Neural crest cell (in vitro differentiated cells): ENCODE measurements at regions not wholly inside any gene's neighbourhood (a gene's known extent, or its start where the extent isn't known, plus 50 kb on each side); places are given as distances from the start of the nearest gene placed in this dataset.
A peak's percentile ranks its signal among the peaks of the same experiment; 100 is the strongest.

Source experiments
- DNase-seq: peaks from one replicate; pipeline ENCODE4 v3.0.0; 2021; ENCODE audit warnings: low read depth, mixed read lengths, low spot score
- H3K27ac Mint-ChIP-seq: one replicate; pipeline ENCODE4 v1.8.0; 2021; ENCODE audit warnings: mild to moderate bottlenecking, mixed read lengths; ENCODE audit not compliant: unreplicated experiment
- H3K27me3 Mint-ChIP-seq: 2 replicates; pipeline ENCODE4 v1.8.0; 2021; ENCODE audit warnings: low read depth, mild to moderate bottlenecking, mixed read lengths
- H3K36me3 Mint-ChIP-seq: 2 replicates; pipeline ENCODE4 v1.8.0; 2021; ENCODE audit warnings: low read depth, mild to moderate bottlenecking, mixed read lengths
- H3K4me1 Mint-ChIP-seq: 2 replicates; pipeline ENCODE4 v1.8.0; 2021; ENCODE audit warnings: mixed read lengths
- H3K4me3 Mint-ChIP-seq: one replicate; pipeline ENCODE4 v1.8.0; 2021; ENCODE audit warnings: mild to moderate bottlenecking, mixed read lengths
- H3K9me3 Mint-ChIP-seq: 2 replicates; pipeline ENCODE4 v1.8.0; 2021; ENCODE audit warnings: mixed read lengths
- TF ChIP-seq, protein P1 (sequence below): fragments of 200-600 bp; sonication (generic); conservative IDR thresholded peaks from 2 replicates; pipeline ENCODE4 v1.5.0; 2021; ENCODE audit warnings: antibody characterized with exemption, mild to moderate bottlenecking

DNA sequence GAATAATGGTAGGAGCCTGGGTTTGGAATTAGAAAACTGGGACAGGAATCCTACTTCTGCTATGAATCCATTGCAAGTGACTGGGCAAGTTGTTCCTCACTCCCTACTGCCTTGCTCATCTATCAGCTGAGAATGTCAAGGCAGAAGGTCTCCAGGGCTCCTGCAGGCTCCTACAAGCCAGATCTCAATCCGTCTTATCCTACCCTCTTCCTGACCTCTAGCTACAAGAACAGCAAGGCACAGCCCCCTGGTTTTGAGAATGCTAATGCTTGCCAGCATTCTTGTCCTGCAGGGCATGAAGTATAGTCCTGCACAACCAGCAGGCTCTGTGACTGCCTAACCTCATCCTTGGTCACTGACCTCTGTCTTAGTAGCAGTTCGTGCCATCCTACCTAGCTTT is 141.9 kb upstream of the TNP1 start:
- TF ChIP-seq, protein P1, sequence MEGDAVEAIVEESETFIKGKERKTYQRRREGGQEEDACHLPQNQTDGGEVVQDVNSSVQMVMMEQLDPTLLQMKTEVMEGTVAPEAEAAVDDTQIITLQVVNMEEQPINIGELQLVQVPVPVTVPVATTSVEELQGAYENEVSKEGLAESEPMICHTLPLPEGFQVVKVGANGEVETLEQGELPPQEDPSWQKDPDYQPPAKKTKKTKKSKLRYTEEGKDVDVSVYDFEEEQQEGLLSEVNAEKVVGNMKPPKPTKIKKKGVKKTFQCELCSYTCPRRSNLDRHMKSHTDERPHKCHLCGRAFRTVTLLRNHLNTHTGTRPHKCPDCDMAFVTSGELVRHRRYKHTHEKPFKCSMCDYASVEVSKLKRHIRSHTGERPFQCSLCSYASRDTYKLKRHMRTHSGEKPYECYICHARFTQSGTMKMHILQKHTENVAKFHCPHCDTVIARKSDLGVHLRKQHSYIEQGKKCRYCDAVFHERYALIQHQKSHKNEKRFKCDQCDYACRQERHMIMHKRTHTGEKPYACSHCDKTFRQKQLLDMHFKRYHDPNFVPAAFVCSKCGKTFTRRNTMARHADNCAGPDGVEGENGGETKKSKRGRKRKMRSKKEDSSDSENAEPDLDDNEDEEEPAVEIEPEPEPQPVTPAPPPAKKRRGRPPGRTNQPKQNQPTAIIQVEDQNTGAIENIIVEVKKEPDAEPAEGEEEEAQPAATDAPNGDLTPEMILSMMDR: no peak
- Mint-ChIP-seq H3K4me1 (no peaks in the 10 kb centered on the region), H3K9me3 (no peaks in the 10 kb centered on the region), H3K4me3 (no peak overlapping the region), H3K27me3 (no peaks in the 10 kb centered on the region), H3K27ac (no peak overlapping the region), H3K36me3 (peaks cover 3% of the 10 kb centered on the region)
- no peak for DNase-seq

DNA sequence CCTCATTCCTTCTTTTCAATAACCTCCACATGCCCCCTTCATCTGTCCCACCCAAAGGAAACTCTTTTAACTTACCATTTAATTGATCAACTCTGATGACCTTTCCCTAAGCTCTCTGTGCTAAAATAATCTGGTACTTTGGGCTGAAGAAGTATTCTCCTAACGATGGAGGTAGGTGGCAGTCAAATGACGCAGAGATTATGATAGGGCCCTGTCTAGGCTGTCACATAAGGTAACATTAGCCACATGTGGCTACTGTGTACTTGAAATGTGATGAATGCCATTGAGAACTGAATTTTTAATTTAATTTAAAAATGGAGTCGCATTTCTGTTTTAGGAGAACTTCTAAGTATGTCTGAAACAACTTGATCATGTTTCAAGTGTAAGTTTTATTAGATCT is 140.5 kb upstream of the TNP1 start:
- peaks cover 5% of the 10 kb centered on the region for H3K4me1 Mint-ChIP-seq
- H3K36me3 Mint-ChIP-seq: peaks cover 3% of the 10 kb centered on the region
- no peak overlapping the region for H3K4me3 Mint-ChIP-seq
- TF ChIP-seq, protein P1: no peak
- DNase-seq: no peak
- H3K27ac Mint-ChIP-seq: no peak overlapping the region
- no peaks in the 10 kb centered on the region for H3K27me3 Mint-ChIP-seq
- H3K9me3 Mint-ChIP-seq: no peaks in the 10 kb centered on the region

DNA sequence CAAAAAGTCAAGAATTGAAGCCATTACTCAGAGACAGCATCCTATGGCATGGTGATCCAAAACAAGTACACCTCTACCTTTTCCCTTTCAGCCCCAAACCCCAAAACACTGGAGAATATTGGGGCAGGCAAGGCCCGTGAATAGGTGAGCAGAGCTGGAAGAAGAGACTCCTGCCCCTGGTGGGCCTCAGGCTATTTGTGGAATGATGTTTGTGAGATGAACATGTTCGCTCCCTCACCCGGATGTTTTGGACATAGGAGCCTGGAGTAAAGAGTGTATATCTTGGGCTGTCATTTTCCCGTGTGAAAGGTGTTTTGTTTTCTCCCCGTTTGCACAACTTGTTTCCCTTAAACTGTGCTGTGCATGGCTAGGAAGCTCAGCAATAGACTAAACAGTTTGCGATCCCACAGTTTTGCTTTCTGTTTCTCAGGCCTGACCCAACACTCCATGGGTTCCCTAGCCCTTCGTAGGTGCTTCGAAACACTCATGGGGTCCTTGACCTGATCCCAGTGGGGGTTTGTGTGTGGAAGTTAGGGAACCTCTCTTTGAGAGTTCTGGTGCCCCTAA is 136.5 kb upstream of the TNP1 start:
- DNase-seq: no peak
- Mint-ChIP-seq H3K4me1 (peaks cover 10% of the 10 kb centered on the region), H3K4me3 (no peak overlapping the region), H3K27ac (no peak overlapping the region), H3K9me3 (peaks cover 3% of the 10 kb centered on the region), H3K27me3 (no peaks in the 10 kb centered on the region), H3K36me3 (no peaks in the 10 kb centered on the region)
- TF ChIP-seq, protein P1: no peak

DNA sequence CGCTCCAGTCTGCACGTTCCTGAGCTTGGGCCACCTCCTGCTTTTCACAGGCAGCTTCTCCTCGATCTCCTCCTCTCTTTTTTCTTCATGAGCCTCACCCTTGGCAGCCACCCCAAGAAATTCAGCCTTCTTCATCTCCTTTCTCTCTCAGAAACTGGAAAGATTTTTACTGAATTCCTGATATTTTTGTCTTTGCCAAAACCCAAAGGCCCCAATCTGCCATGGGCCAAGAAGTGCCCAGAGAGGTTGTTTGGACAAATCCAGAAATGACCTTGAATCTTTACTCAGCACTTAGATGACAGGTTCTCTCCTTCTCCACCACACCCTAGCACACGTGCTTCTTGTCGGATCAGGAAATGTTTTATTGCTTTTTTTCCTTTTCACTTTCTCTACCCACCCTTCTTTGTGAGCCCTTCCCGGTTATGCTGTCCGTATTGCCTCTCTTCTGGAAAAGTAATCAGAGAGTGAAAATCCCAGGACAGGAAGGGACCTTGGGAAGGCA is 134.5 kb upstream of the TNP1 start:
- Mint-ChIP-seq H3K36me3 (no peaks in the 10 kb centered on the region), H3K4me3 (no peak overlapping the region), H3K27ac (peak overlapping the region; percentile 46), H3K4me1 (peaks cover 13% of the 10 kb centered on the region), H3K27me3 (no peaks in the 10 kb centered on the region), H3K9me3 (peaks cover 6% of the 10 kb centered on the region)
- DNase-seq: no peak
- TF ChIP-seq, protein P1: no peak

DNA sequence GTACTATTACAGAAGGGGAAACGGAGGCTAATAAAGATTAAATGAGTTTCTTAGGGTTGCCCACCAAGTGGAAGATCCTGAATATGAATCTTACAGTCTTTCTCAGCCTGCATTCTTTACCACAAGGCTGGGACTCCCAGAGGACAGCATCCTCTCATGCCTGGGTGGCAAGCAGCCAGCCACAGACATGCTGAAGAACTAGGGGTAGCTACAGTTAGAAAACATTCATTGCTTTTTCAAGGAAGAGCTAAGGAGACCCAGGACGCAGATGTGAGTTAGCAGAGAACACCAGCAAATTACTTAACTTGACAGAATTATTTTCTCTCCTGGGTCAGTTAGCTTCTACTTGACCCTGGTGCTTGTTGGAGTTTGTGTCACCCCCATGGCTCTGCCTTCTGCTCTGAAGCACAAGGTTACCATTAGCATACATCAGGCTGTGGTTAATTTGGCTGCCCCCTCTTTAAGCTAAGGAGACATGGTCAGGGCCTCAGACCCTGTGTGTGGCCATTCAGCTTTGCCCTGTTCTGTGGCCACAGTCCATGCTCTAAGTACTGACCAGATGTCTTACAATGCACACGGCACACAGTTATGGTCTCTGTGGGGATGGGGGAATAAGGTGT is 132.3 kb upstream of the TNP1 start:
- H3K4me3 Mint-ChIP-seq: no peak overlapping the region
- H3K27ac Mint-ChIP-seq: no peak overlapping the region
- TF ChIP-seq, protein P1: no peak
- peaks cover 21% of the 10 kb centered on the region for H3K4me1 Mint-ChIP-seq
- no peak for DNase-seq
- peaks cover 7% of the 10 kb centered on the region for H3K9me3 Mint-ChIP-seq
- no peaks in the 10 kb centered on the region for H3K27me3 Mint-ChIP-seq
- peaks cover 3% of the 10 kb centered on the region for H3K36me3 Mint-ChIP-seq
